NCI-H1436 (cell line): ENCODE measurements at regions not wholly inside any gene's neighbourhood (a gene's known extent, or its start where the extent isn't known, plus 50 kb on each side); places are given as distances from the start of the nearest gene placed in this dataset.
"Not testable (repeated sequence)": the region's sequence is repeated elsewhere in the genome, so short reads cannot be mapped to it uniquely, and the experiment has no call there.

Experiments used
- DNase-seq: peaks from one replicate; lab custom pipeline; 2025; lab: John Stamatoyannopoulos, UW

GRCh38 chr1:25021591-25022215 is 91.6 kb upstream of the RUNX3 start:
- no peak for DNase-seq

DNA sequence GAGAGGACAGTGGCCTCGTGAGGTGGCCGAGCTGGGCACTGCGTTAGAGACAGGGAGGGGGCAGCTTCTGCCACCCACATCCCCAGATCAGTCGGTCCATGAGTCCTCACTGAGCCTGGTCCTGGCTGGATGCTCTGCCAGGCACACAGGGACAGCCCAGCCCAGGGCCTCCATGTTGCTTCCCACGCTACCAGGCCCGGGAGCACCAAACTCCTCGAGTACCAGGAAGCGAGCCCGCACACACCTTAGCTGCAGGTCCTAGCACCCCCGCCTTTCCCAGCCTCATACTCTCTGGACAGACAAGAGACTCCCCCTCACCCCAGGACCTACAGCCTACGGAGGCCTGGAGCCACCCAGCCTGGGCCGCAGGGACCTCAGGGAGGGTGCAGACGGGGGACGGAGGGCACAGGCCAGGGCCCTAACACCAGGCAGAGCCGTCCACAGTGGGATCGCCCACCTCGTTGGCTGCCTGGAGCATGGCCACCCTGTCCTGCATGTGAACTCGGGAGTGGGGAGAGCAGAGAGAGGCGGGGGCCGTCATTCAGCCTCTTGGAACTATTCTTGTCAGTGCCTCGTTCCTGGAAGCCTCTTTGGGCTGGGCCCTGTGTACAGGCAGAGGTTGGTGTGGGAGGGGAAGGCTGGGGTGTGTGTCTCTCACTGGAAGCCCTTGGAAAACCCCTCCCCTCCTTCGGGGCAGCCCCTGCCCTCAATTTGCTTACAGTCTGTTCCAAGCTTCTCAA is 90.9 kb upstream of the RUNX3 start:
- no peak for DNase-seq

GRCh38 chr1:25020173-25020845 is 90.2 kb upstream of the RUNX3 start:
- no peak for DNase-seq

GRCh38 chr1:25019337-25020172 is 89.5 kb upstream of the RUNX3 start:
- no peak for DNase-seq

DNA sequence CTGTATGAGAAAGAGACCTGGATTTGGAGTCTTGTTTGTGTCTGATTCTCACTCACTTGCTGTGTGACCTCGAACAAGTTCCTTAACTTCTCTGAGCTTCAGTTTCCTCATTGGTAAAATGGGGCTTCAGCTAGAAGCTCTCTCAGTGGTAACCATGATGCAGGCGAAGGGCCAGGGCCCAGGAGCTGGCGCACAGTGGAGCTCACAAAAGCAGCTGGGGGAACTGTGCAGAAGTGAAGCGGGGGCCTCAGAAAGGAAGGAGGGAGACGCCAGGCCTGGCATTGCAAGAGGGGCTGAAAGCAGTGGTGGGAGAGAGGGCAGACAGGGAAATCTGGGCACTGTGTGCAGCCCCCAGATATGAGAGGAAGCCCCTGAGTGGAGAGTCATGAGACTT is 88.9 kb upstream of the RUNX3 start:
- no peak for DNase-seq

DNA sequence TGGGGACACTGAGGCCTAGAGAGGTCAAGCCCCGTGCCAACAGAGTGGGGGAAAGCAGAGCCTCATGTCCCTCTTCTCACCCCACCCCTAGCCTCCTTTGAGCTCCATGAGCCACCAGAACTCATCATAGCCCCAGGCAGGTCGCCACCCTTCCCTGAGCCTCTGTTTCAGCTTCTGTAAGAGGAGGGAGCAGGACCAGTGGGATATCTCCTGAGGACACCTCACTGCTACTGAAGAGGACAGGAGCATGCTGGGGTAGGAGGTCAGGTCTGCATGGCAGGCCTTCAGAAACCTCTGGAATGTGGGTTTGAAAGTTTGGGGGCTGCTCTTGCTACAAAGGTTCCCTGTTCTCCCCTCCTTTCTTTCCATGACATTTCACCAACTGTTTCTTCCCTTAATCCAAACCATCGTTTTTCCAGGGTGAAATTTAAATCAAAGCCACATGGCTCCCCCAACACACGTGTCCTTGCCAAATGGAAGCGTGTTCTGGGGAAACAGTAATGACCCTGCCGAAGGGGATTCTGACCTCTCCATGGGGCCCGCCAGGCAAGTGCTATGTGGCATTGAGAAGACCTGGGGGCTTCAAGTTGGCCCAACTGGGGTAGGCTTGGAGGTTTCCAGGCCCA is 88.1 kb upstream of the RUNX3 start:
- no peak for DNase-seq

DNA sequence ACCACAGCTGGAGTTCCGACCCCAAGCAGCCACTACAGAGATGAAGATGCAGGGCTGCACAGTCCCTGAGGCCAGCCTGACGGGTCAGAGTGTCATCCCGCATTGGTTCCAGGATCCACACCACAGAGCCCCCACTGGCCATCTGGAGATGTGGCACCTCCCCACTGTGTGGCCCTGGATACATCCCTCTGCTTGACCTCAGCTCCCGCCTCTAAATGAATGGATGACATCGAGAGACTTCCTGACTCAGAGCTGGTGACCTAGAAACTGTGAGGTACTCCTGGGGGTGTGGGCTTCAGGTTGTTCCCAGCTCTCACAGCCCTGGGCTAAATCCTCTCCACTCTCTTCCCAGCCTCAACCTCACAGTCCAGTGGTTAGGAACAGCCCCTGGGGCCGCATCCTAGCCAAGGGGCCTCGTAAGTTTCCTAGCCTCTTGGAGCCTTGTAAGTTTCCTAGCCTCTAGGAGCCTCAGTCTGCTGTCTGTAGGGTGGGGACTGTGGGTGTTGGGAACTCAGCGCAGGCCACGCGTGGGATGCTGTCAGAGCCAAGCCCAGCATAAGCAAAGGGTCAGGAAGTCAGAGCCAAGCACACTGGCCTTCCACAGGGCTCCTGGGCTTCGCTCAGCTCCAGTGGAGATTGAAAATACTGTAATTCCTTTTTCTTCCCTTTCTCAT is 87.5 kb upstream of the RUNX3 start:
- no peak for DNase-seq

DNA sequence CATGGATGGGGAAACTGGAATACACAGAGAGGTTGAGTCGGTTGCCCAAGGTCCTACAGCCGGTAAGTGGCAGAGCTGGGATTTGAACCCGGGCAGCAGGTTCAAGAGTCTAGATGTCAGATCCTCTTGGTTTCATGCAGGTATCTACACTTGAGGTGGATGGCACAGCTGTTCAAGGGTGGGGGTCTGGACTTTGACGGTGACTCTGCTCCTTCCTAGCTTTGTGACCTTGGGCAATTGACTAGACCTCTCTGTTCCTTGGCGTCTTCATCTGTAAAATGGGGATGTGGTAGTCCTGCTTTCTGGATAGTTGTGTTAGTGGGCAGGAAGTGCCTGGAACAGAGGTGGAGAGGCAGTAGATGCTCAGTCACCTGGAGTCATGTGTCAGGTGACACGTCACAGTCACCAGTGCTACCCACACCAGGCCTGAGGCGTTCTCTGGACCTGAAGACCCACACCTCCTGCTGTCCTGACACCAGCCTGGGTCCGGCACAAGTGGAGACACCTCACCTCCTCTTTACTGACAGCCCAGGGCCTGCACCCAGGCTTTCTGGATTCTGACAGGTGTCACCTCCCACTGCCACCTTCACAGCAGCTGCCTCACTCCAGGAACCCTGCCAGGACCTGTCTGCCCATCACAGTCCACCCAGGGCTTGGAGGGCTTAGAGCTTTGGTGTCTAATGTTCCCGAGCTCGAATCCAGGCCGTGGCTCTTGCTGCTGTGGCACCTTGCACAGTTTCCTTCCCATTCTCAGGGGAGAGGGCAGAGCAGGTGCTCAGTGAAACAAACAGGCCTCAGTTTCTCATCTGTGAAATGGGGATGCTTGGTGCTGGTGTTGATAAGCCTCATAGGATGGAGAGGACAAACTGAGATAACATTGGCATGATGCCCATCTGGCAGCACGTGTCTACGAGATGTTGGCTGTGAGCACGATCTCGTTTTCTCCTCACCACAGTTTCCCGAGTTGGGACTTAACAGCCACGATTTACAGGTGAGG is 83.2 kb upstream of the RUNX3 start:
- no peak for DNase-seq

DNA sequence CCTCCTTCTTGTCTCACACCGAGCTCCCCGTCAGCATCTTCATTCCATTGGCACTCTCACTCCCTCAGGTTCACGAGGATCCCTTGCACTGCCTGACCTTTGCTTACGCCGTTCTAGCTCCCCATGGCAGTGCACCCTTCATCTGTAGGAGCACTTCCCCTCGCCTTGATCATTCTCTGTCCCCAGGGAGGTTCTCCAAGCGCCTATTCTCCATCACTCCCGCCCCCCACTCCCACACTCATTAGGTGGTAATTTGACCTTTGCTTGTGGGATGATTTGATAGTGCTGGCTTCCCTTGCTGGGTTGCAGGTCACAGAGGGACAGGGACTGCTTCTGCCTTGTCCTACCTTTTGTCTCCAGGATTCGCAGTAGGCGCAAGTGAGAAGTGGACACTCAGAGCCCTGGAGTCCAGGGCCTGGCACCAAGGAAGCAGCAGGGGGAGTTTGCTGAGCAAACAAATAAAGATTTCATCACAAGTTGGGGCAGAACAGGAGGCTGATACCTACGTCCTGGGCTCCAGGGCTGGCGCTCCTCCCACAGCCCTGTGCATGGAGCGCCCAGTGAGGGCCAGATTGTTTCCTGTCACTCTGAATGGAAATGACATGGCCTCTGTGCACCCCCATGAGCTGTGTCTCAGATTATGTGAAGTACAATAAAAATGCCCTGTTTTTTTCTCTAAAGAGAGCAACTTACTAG is 82.0 kb upstream of the RUNX3 start:
- DNase-seq: peak; percentile 20

- DNase-seq: no peak
Observed at GRCh38 chr1:25011275-25011674, 81.2 kb upstream of the RUNX3 start.

GRCh38 chr1:25009671-25010262 is 79.7 kb upstream of the RUNX3 start:
- DNase-seq: no peak

DNA sequence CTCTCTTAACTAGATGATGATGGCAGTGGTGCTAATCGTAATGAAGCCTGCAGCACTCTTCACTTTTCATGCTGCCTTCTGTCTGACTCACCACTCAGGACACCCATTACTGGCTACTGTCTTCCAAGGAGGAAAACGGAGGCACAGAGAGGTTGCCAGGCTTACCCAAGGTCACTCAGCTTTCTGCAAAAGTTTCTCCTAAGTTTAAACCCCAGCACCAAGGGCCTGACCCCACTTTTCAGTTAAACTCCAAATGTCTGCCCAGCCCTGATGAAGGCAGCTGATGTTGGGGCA is 78.1 kb upstream of the RUNX3 start:
- no peak for DNase-seq

DNA sequence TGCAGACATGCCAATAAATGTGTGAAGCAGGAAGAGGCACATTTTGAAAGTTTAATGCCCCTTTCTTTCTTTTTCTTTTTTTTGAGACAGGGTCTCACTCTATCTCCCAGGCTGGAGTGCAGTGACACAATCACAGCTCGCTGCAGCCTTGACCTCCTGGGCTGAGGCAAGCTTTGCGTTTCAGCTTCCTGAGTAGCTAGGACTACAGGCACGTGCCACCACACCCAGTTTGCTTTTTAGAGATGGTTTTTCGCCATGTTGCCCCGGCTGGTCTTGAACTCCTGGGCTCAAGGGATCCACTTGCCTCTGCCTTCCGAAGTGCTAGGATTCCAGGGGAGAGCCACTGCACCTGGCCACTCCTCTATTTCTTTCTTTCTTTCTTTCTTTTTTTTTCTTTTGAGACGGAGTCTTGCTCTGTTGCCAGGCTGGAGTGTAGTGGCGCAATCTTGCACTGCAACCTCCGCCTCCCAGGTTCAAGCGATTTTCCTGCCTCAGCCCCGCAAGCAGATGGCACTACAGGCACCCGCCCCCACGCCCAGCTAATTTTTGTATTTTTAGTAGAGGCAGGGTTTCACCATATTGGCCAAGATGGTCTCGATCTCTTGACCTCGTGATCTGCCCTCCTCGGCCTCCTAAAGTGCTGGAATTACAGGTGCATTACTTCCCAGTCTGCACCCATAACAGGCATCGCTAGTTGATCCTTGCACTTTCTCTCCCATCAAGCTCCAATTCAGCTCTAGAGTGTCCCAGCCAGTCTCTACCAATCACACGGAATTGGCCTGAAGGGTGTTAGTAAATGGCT is 77.5 kb upstream of the RUNX3 start:
- not testable (repeated sequence) for DNase-seq

GRCh38 chr1:25006770-25007169 is 76.7 kb upstream of the RUNX3 start:
- no peak for DNase-seq

- DNase-seq: no peak
Observed at GRCh38 chr1:25004355-25004754, 74.3 kb upstream of the RUNX3 start.

DNA sequence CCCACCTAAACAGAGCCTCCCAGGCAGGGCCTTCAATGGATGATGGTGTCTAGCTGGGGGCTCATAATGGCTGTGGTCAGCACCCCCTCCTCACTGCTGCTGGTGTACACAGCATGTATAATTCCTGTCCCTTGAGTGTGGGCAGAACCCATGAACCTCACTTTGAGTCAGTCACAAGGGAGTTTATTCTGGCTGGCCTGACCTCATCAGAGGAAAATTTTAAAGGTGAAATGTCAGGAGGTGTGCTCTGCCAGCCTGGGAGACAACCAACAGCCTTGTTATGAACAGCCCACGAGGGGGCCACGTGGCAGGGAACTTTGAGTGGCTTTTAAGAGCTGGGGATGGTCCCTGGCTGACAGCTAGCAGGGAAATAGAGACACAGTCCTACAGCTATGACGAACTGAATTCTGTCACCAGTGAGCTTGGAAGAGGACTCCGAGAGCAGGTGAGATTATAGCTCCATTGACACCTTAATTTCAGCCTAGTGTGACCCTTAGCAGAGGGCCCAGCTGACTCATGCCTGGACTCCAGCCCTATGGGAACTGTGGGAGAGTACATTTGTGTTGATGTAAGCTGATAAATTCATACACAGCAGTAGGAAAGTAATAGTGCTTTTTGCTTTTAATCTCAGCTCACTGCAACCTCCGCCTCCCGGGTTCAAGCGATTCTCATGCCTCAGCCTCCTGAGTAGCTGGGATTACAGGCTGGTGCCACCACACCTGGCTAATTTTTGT is 73.5 kb upstream of the RUNX3 start:
- DNase-seq: no peak

- DNase-seq: no peak
Observed at GRCh38 chr1:25003000-25003399, 72.9 kb upstream of the RUNX3 start.
